Psoas muscle (tissue), 7 donors: ENCODE measurements at regions not wholly inside any gene's neighbourhood (a gene's known extent, or its start where the extent isn't known, plus 50 kb on each side); places are given as distances from the start of the nearest gene placed in this dataset.

Experiments
- ATAC-seq, 4 donors: fragments of 200-7000 bp; cut with Tn5 transposase; one replicate each; pipeline ENCODE4 v1.9.1; 2020; ENCODE audit warnings: moderate library complexity in 3 of 4, mild to moderate bottlenecking in 2 of 4
- DNase-seq, 2 donors: peaks; one replicate each; pipeline ENCODE4 v3.0.0-alpha.2; 2020
- H3K27ac ChIP-seq: fragments of 200-600 bp; one replicate; pipeline ENCODE4 v1.8.0; 2022
- H3K27me3 ChIP-seq, 3 donors: fragments of 200-600 bp in 1 of 3; one replicate each; pipeline versions ENCODE4 v1.6.1 to v1.8.0; 2013 to 2022; ENCODE audit warnings: low read length in 2 of 3, mild to moderate bottlenecking in 2 of 3, moderate library complexity in 1 of 3; ENCODE audit not compliant: insufficient read depth in 3 of 3
- H3K36me3 ChIP-seq, 2 donors: fragments of 200-600 bp in 1 of 2; one replicate each; pipeline versions ENCODE4 v1.6.1 to v1.8.0; 2013 to 2022; ENCODE audit warnings: low read depth in 1 of 2, mild to moderate bottlenecking in 1 of 2, moderate library complexity in 1 of 2; ENCODE audit not compliant: insufficient read depth in 1 of 2
- H3K4me1 ChIP-seq: fragments of 200-600 bp; one replicate; pipeline ENCODE4 v1.8.0; 2022
- H3K4me3 ChIP-seq: fragments of 200-600 bp; one replicate; pipeline ENCODE4 v1.8.0; 2022; ENCODE audit warnings: mild to moderate bottlenecking
- H3K9me3 ChIP-seq: fragments of 200-600 bp; one replicate; pipeline ENCODE4 v1.8.0; 2022
- CTCF ChIP-seq: fragments of 200-600 bp; IDR thresholded peaks from one replicate; pipeline ENCODE4 v1.8.0; 2022; ENCODE audit warnings: antibody characterized with exemption
- WGBS, 3 donors: extraction: QIAGEN DNeasy Blood & Tissue Kit; methylation state at CpG; one replicate each; pipeline versions ENCODE4 v1.1.6 to v1.1.7; 2013; 5-methylcytosine and 5-hydroxymethylcytosine counted together
- intact Hi-C, 2 donors: fragments of 100-400 bp; cut with DNase I; formaldehyde crosslinking; loops; one replicate each; pipeline versions ENCODE4 v1.11.0 to v1.14.2; 2022
- donor health status: healthy with polysubstance abuse.
- donor health status: DM: no; HTN: no; CAD: no; lungs with moderate emphysema.
- donor health status: Bipolar disorder and iron deficiency.
- donor health status: healthy.
- donor health status: DM: yes; HTN: yes; CAD: no.
- donor health status: DM: no; HTN: no; CAD: no.
- donor health status: DM: yes; HTN: yes; CAD: no.

- no peaks in the 10 kb centered on the region for H3K9me3 ChIP-seq
- ATAC-seq (no peak), DNase-seq (no peak)
- H3K4me3 ChIP-seq: no peak overlapping the region
- intact Hi-C loops: loop anchor here in 1 of 2 donors (5.0 kb wide), 1 partner anchor 51 kb away; no protein-coding TSS in a partner anchor
- WGBS, 3 donors: 86 to 96% (median 92%) methylated on average over 1 of the region's 1 CpG
- H3K27me3 ChIP-seq: no peaks in the 10 kb centered on the region
- H3K36me3 ChIP-seq: no peaks in the 10 kb centered on the region
- no peak for TF ChIP-seq CTCF
- no peaks in the 10 kb centered on the region for H3K4me1 ChIP-seq
- no peak overlapping the region for H3K27ac ChIP-seq
Measured at GRCh38 chr1:235006132-235006721, 122.4 kb downstream of the TOMM20 start.

GRCh38 chr1:235004840-235005391 lies 123.7 kb downstream of the TOMM20 start:
- intact Hi-C loops: loop anchor here in 1 of 2 donors (5.0 kb wide), 2 partner anchors 42 to 52 kb away; no protein-coding TSS in a partner anchor
- 88 to 91% (median 89%) methylated on average over 3 of the region's 3 CpGs for WGBS, 3 donors
- Histone ChIP-seq H3K27ac (no peak overlapping the region), H3K4me1 (no peaks in the 10 kb centered on the region), H3K9me3 (no peaks in the 10 kb centered on the region), H3K27me3 (no peaks in the 10 kb centered on the region), H3K4me3 (no peak overlapping the region), H3K36me3 (no peaks in the 10 kb centered on the region)
- ATAC-seq (no peak), DNase-seq (no peak)
- TF ChIP-seq CTCF: no peak

GRCh38 chr1:235004276-235004675 lies 124.4 kb downstream of the TOMM20 start:
- ATAC-seq: no peak
- intact Hi-C loops: loop anchor here in 1 of 2 donors (5.0 kb wide), 1 partner anchor 43 kb away; no protein-coding TSS in a partner anchor

GRCh38 chr1:235002706-235003300 lies 125.8 kb downstream of the TOMM20 start:
- H3K36me3 ChIP-seq: no peaks in the 10 kb centered on the region
- no peak overlapping the region for H3K27ac ChIP-seq
- ATAC-seq (no peak), DNase-seq (no peak)
- H3K27me3 ChIP-seq: no peaks in the 10 kb centered on the region
- WGBS, 3 donors: 95 to 98% (median 96%) methylated on average over 10 of the region's 10 CpGs
- TF ChIP-seq CTCF: no peak
- H3K9me3 ChIP-seq: no peaks in the 10 kb centered on the region
- H3K4me1 ChIP-seq: peaks cover 13% of the 10 kb centered on the region
- no peak overlapping the region for H3K4me3 ChIP-seq
- intact Hi-C loops: loop anchor here in 1 of 2 donors (5.0 kb wide), 1 partner anchor 44 kb away; no protein-coding TSS in a partner anchor

More at GRCh38 chr1:235004276-235004675, 124.4 kb downstream of the TOMM20 start:
- WGBS, 3 donors: 92 to 97% (median 97%) methylated on average over 2 of the region's 2 CpGs
- Histone ChIP-seq H3K4me1 (no peaks in the 10 kb centered on the region), H3K4me3 (no peak overlapping the region), H3K9me3 (no peaks in the 10 kb centered on the region), H3K27ac (no peak overlapping the region), H3K27me3 (no peaks in the 10 kb centered on the region), H3K36me3 (no peaks in the 10 kb centered on the region)
- no peak for TF ChIP-seq CTCF
- DNase-seq: no peak
